Stimulated activated CD8-positive, alpha-beta memory T cell treated with anti-CD3 and anti-CD28 coated beads, Interleukin-7, amount 100 ng/mL, for 24 hours (primary cell): ENCODE measurements at regions not wholly inside any gene's neighbourhood (a gene's known extent, or its start where the extent isn't known, plus 50 kb on each side); places are given as distances from the start of the nearest gene placed in this dataset.
"Not testable (repeated sequence)": the region's sequence is repeated elsewhere in the genome, so short reads cannot be mapped to it uniquely, and the experiment has no call there.

Source experiments
- DNase-seq: peaks from one replicate; pipeline ENCODE4 v3.0.0-alpha.2; 2020; ENCODE audit warnings: low read depth

DNA sequence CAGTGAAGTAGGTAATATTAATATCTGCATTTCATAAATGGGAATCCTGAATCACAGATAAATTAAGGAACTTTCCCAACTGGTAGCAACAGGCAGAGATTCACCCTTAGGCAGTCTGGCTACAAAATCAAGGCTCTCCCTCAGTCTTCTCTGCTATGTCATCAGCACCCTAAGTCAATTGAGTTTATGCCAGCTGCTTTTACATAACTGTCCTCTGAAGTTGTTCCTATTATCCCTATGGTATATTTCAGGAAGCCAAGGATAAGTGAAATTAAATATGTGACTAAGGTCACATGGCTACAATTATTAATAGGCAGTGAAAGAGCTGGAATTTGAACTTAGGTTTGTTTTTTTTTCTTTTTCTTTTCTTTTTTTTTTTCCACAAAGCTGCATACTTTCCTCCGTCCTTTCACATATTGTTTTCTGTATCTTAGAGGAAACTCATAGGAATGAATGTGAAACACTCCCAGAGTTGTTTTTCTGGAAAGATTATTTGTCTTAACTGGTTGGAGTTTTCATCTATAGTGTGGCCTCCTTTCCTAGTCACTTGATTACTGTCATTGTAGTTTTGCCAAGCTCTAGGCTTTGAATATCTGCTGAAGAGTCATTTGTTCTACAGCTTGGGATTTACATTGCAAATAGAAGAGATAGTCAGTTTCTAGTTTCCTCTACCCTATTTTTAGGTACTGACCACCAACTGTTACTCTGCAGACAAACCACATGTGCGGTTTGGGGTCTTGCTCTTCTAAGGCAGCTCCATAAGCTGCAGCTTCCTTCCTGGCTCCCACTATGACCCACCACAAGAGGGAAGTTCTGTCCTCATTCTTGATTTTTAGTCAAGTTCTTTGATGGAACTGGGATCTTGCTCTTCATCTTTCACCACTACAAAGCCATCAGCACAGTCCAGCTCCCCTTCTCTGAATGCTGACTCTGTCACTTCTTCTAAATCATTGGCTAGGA, 338.0 kb upstream of the KIAA1217 start:
- DNase-seq = no peak

DNA sequence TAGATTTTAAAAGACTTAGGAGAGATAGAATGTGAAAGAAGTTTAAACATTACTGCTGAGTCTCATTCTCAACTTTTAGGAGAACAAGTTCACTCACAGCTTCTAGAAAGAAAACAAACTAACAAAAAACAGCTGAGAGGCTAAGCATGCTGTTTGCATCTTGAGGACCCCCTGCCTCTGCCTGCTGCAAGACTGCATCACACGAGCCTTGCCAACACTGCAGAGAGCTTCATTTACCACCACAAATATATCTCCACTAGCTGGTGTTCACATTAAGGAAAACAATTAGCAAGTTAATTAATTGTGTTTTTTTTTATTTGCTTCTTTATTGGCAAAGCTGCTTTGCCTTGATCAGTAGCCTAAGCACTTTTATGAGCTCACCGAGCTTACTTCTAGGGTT, 336.6 kb upstream of the KIAA1217 start:
- no peak for DNase-seq

DNA sequence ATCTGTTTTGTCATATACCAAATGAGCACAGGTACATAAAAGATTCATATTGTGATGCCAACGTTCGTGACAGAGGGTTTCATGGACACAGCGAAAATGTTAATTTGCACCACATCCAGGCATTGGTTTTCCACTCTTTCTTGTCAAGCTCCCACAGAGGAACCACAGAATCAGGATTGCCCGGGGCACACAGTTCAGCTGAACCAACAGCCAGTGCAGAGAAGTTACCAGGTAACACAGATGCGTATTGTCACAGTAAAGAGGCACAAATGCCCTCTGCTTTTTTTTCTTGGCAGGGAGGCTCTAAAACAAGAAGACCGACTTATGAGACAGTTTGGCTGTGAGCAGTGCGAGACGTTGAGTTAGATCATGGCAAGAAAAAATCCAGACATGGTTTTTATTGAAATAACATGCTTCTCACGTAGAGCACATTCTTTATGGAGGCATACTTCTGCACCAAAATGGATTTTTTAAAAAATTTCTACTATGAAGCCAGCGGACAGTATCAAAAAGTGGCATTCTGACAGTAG, 331.1 kb upstream of the KIAA1217 start:
- DNase-seq = no peak

DNA sequence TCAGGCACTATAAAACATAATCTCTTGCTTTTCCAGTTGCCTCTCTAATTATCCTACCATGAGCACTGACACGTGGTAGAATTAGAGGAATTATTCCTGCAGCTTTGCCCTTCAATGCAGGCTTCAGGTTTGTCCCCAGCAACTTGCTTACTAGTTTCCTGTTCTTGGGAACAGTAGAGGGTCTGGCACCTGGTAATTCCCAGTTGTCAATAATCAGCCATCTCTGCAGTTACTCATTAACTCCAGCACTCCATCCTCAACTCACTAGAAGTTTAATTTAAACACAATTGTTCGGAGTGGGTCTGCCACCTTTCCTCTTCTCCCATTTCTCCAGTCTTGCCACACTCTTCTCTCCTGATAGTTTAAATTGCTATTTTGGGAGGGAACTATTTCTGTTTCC, 324.3 kb upstream of the KIAA1217 start:
- DNase-seq = no peak

DNA sequence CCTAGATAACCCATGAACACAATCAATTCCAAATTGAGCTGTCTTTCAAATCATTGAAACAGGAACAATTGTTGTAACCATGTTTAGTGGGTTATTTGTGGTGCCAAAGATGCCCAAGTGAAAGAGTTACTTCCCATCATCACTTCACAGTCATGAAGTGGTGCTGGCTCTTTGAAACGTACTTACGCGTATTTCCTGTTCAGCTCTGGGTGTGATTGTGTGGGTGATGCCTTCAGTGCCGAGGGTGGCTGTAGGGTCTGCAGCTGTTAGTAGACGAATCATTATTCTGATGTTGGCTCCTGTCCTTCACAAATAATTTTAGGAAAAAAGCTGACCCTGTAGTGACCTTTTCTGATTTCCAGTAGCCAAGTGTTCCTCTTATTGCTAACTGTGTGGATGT, 323.1 kb upstream of the KIAA1217 start:
- no peak for DNase-seq

DNA sequence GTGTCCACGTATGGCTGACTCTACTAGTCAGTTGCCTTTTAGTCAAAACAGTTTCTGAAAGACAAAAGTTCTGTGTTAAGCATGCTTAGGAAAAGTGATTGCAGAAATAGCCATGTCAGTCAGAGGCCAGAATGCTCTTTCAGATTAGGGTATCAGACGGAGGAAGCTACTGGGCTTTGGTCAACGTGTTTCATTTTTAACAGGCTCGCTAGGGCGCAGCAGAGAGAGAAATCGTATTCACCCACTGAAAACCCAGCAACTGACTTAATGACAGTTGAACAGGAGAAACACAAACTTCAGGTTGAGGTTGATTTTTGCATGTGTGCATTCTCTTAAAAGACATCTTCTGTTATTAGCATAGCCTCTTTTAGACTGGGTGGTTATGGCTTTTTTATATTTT, 322.6 kb upstream of the KIAA1217 start:
- no peak for DNase-seq

DNA sequence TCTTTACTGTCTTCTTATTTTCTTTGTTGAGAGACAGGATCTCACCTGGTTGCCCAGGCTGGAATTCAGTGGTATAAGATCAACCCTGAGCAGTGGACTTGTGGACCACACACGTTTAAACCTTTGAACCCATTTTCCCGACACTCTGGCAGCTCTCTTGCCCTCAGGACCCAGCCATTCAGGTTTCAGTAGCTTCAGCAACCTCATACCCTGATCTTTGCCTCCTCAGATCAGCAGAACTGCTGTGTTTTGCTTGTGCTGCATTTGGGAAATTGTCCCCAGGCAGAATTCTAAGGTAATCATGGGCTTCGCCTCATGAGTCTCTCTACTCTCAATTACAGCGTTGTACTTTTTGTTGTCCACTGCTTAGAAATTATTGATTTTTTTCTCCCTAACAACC, 317.6 kb upstream of the KIAA1217 start:
- no peak for DNase-seq

DNA sequence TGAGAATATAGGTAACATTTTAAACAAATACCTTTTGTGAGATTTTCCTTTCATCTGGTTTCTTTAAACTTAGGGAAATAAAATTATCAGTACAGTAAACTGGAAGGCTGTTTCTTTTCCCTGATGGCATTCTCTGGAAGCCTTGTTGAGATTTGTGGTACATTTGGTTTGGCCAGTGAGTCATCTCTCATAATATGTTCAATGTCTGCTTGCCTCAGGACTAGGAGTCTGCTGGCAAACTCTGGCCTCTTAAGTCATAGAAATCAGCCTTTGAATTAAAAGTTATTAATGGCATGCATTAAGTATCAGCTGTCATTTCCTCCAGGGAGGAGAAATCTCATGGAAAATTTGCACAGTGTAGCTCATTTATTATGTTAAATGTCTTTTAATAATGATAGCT, 316.6 kb upstream of the KIAA1217 start:
- DNase-seq = no peak

DNA sequence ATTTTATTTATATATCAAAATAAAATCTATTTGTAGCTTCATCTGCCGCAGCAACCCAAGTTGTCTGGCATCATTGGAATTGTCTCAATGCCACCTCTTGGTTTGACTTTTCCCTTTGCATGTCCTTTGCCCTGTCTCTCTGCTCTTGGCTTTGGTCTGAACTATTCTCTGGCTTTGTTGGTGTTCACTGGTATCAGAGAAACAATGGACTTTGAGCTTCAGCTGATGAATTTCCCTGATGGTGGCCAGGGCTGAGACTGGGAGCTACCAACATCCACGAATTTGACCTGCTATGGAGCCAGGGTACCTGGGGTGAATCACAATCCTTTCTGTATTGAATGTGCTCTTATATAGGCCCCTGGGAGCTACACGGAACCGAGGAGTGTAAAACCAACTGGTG, 311.7 kb upstream of the KIAA1217 start:
- DNase-seq = no peak

DNA sequence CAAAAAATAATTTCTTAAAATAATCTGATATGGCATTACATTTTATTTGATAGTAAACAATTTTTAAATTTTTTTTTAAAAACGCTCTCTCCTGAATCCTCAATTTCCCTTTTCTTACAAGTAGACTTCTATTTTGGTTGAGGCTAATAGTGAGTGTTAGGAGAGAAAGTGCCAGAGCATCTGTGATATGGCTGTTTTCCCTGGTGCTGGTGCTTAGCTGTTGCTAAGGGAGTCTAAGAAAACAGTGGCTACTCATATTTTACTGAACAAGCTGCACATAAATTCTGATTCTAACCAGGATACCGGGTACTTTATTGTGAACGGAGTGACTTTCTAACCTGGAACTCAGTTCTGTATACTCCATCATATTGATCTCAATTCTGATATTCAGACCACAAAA, 311.1 kb upstream of the KIAA1217 start:
- DNase-seq = no peak

DNA sequence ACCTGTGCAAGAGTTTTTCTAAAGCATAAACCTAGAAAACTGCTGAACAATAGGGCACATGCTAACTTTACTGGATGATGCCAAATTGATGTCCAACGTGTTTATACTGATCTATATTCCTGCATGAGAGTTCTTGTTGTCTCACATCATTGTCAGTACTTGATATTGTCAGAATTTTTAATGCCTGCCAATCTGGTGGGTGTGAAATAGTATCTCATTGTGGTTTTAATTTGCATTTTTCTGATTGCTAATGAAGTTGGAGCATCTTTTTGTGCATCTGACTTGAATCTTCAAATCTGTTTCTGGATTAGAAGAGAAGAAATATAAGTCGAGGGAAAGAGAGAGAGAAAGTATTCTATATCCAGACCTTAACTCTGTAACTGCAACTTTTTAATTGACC, 309.8 kb upstream of the KIAA1217 start:
- DNase-seq = no peak

DNA sequence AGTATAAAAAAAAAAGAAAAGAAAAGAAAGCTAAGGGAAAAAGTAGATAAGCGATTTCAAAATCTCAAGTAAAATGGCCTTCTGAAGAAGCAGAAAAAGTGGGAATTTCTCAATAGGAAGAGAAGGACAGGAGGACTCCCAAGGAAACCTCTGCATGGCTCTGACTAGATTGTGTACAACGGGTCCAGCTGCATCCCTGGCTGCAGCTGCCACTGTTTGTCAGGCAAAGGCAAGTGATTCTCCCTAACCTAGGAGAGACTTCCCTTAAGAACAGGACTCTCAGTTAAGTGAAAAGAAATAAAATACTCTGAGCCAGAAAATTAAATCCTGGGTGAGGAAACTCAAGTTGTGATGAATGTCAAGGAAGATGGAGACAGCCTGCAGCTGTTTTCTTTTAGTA, 298.6 kb upstream of the KIAA1217 start:
- no peak for DNase-seq

DNA sequence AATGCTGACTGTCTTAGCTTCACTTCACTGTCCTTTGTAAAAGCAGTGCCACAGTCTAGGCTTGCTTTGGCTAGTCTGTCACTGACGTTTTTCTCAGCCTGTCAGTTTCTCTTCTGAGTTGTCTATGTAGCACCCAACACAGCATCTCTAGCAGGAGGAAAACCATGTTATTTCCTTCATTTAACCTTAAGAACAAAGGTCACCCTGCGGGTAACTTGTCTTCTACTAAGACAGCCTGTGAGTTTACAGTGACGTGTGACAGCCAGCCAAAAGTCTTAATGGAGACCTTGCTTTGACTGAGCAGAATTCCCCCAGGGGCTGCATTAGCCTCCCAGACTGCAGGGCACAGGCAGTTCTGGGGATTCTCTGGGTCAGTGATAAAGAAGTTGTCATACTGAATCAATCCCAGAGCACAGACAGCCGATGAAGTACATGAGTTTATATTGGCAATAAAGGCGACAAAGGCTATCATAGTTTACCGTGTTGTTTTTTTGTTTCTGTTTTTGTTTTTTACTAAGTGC, 296.0 kb upstream of the KIAA1217 start:
- DNase-seq = no peak

DNA sequence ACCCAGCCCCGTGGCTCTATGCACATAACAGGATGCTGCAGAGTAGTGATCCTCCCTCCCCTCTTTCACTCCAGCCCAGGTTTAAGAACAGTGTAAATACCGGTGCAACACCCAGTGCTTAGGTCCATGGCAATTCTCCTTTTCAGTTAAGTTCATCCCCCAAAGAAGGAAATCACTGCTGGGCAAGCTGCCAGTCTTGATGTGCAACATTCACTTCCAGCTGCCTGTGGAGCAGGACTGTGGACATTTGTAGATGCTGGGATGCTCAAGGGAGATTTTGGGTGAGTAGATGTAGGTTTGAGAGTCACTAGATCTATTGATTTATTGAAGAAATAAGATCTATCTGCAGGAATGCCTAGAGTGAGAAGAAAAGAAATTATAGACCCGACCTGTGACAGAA, 294.3 kb upstream of the KIAA1217 start:
- DNase-seq = no peak

DNA sequence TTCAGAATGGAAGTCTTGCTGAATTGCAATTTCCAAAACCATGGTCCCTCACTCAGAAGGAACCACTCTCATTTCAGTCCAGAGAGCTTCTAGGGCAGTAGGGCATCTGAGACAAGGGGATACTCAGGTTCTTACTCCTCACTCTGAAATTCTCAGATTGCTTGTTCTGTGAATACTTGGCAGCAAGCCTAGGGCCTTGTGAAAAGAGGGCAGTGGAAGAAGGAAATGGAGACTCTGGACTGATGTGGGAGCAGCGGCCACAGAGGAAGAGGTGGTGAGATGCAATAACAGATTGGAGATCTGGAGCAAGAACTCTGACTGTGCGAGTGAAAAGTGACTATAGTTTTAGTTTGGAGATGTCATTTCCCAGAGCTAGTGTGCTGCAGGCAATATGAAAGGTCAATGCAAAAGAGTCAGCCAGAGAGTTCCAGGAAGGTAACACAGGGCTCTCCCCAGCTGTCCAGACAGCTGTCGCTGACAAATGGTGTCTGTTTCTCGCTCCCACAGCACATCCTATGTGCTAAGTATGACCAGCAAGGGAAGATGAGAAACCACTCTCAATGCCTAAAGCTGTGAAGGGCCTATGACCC, 291.6 kb upstream of the KIAA1217 start:
- DNase-seq = no peak

DNA sequence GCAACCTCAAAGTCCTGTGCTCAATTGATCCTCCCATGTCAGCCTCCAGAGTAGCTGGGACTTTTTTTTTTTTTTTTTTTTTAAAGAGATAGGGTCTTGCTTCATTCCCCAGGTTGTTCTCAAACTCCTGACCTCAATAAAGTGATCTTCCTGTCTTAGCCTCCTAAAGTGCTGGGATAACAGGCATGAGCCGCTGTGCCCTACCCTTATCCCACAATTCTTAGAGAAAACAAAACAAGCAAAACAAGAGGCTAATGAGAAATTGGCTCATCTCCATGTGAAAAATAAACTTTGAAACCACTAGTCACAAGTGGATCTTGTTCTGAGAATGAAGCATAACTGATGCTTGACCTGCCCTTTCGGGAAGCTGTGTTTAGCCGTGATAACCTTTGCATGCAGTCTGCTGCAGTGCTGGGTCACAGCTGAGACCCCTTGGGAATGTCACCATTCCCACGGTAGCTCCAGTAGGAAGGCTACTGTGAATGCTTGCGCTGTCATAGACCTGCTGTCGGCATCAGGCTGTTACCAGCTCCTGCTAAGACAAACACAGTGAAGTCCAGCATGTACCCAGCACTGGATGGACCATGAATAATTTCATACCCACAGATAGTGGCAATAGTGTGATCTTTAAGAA, 290.7 kb upstream of the KIAA1217 start:
- no peak for DNase-seq

DNA sequence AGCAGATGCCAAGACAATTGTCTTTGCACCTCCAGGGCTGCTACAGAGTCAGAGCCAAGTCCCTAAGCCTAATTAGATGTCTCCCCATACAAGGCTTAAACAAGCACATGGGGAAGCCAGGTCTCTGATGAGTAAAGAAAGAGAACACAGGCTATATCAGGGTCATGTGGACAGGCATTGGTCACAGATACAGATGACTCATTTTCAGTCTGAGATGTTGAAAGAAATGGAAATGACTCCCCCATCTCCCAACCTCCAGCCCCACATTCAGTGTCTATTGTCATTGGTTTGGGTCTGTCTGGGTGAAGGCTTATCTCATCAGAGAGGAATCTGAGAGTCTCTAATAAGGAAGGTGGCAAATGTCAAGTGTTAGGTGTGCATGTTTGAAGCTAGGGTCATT, 290.1 kb upstream of the KIAA1217 start:
- no peak for DNase-seq

DNA sequence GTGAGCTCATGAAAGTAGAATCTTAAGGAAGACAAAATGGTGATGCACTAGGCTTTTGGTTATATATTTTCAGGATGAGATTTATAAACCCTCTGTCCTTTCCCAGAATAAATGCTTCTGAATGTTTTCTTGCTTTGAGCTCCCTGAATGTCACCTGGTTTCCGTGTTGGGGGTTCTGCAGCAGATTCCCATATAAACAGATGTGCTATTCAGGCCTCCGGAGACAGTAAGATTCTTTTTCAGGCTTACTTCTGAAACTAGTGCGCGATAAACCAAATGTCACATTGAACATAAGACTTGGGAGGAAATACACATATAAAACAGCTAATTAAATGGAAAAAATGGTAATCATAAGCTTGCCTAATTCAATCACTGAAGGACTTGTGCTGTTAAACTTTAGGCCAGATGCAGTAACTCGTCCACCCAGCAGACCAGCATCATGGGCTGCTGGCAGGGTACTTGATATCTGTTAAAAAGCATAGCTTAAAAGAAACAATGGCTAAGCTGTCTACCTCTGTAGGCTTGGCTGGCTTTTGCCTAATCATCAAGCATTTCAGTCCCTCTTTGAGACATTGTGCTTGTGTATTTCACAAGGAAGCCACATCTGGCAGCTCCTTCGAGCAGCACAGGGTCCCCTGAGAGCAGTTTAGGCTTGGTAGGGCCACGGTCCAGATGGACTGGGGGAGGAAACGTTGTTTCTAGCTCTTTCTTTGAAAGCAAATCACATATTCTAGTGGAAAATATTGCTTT, 281.2 kb upstream of the KIAA1217 start:
- DNase-seq = no peak

DNA sequence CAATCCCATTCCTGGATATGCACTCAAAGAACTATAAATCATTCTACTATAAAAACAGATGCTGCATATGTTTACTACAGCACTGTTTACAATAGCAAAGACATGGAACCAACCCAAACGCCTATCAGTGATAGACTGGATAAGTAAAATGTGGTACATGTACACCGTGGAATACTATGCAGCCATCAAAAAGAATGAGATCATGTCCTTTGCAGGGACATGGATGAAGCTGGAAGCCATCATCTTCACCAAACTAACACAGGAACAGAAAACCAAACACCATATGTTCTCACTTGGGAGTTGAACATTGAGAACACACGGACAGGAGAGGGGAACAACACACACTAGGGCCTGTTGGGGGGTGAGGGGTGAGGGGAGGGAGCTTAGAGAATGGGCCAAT, 274.9 kb upstream of the KIAA1217 start:
- not testable (repeated sequence) for DNase-seq

DNA sequence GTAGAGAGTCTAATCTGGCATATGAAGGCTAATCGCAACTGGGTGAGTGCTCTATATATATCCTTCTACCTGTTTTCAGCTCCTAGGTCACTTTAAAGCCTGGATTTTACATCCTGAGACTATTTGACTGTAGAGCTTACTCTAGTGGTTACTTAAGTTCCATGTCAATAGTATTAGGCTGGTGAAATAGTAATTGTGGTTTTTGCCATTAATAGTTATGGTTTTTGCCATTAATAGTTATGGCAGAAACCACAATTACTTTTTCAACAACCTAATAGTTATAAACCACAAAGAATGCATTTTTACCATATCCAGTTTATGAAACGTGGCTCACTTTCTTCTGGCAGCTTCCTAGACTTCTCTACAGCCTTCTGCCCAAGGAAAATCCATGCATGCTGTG, 263.1 kb upstream of the KIAA1217 start:
- no peak for DNase-seq

DNA sequence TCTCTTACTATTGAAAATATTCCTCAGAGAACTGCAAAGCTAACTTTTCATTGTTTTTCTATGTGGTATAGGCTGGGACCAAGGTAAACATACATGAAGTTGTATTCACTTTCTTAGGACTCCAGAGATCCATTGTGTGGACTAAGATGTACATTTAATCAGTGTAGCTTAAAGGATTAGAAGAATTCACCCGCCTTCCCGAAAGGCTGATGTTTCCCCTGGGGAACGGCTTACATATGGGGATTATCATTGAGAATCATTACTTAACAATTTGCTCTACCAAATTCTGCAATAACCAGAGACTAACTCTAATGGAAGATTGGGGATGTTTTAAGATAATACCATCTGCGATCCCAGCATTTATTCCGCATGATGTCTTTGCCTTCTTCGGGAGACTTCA, 257.1 kb upstream of the KIAA1217 start:
- DNase-seq = no peak
